Skeletal muscle tissue (tissue), 3 donors: ENCODE measurements at regions not wholly inside any gene's neighbourhood (a gene's known extent, or its start where the extent isn't known, plus 50 kb on each side); places are given as distances from the start of the nearest gene placed in this dataset.

ENCODE experiments used
- H3K27ac ChIP-seq: one replicate; pipeline ENCODE4 v1.7.0; 2013; ENCODE audit warnings: mild to moderate bottlenecking, low read depth, low read length, inconsistent platforms
- H3K27me3 ChIP-seq, 3 donors: one replicate each; pipeline ENCODE4 v1.7.0; 2013; ENCODE audit warnings: low read length in 3 of 3; ENCODE audit not compliant: control insufficient read depth in 3 of 3, insufficient read depth in 3 of 3
- H3K36me3 ChIP-seq, 3 donors: one replicate each; pipeline ENCODE4 v1.7.0; 2013; ENCODE audit warnings: low read length in 3 of 3; ENCODE audit not compliant: control insufficient read depth in 3 of 3, insufficient read depth in 3 of 3
- H3K4me1 ChIP-seq, 3 donors: one replicate each; pipeline ENCODE4 v1.7.0; 2013; ENCODE audit warnings: low read length in 3 of 3, mild to moderate bottlenecking in 3 of 3; ENCODE audit not compliant: control insufficient read depth in 3 of 3, insufficient read depth in 3 of 3
- H3K4me3 ChIP-seq, 3 donors: one replicate each; pipeline ENCODE4 v1.7.0; 2013; ENCODE audit warnings: low read length in 3 of 3
- H3K9ac ChIP-seq, 3 donors: one replicate each; pipeline ENCODE4 v1.7.0; 2013; ENCODE audit warnings: low read length in 3 of 3, mild to moderate bottlenecking in 3 of 3, moderate library complexity in 2 of 3, low read depth in 1 of 3
- H3K9me3 ChIP-seq, 3 donors: one replicate each; pipeline ENCODE4 v1.7.0; 2013; ENCODE audit warnings: low read length in 3 of 3; ENCODE audit not compliant: control insufficient read depth in 3 of 3
- donor health status: Osteomylitis.

DNA sequence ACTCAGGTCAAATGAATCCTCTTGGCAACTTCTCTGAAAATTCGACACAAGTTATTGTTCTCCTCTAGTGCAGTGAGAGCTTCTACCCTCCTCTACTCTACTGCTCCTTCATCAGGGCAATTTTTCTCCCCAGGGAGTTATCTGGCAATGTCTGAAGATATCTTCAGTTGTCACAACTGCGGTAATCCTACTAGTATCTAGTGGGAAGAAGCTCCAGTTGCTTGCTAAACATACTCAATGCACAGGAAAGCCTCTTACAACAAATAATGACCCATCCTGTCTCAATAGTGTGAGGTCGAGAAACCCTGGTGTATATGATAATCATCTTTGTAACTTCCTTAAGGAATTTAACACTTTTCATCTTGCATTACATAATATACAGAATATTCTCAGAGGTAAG, 1147.6 kb downstream of the IGSF11 start:
- Histone ChIP-seq H3K9ac (no peak overlapping the region), H3K36me3 (no peaks in the 10 kb centered on the region), H3K9me3 (no peaks in the 10 kb centered on the region)

DNA sequence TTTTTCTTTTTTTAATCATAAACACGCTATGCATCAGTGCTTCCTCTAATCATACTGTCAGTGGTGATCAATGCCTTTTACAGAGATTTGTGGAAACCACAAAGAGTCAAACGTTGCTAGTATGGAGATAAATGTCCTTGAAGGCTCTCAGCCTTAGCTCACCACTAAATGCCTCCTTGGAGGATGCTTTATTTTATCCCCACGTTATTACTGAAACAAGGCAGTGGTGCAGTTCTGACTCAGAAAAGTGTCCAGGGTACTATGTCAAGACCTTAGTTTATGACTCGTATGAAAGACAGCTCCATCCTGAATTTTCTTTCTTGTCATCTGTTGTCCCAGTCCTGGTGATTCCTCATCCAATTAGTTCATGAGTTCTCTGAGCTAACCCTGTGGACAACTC, 1146.7 kb downstream of the IGSF11 start:
- Histone ChIP-seq H3K27ac (no peak overlapping the region), H3K27me3 (no peaks in the 10 kb centered on the region), H3K4me3 (no peak overlapping the region), H3K9me3 (no peaks in the 10 kb centered on the region), H3K4me1 (no peaks in the 10 kb centered on the region), H3K36me3 (no peaks in the 10 kb centered on the region), H3K9ac (no peak overlapping the region)

More for the DNA sequence above, 1147.6 kb downstream of the IGSF11 start:
- Histone ChIP-seq H3K27ac (no peak overlapping the region), H3K4me1 (no peaks in the 10 kb centered on the region), H3K27me3 (no peaks in the 10 kb centered on the region), H3K4me3 (no peak overlapping the region)

DNA sequence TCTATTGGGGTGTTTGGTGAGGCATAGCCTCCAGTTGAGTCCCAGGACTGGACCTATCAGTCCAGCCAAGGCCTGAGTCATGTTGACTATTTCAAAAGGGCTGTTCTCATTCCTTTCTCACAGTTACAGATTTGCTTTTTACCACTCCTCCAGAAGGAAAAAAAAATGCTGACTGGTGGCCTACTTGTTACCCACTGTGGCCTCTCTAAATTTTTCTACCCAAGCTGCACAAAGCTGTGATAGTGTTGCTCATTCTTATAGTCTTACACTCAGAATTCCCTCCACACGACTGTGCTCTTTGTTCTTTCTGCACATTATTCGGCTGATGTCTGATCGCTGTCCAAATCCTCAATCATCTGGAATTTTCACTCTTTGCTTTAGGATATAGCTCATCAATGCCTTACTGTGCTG, 1142.2 kb downstream of the IGSF11 start:
- Histone ChIP-seq H3K27me3 (no peaks in the 10 kb centered on the region), H3K9ac (no peak overlapping the region), H3K27ac (no peak overlapping the region), H3K9me3 (no peaks in the 10 kb centered on the region), H3K4me1 (no peaks in the 10 kb centered on the region), H3K4me3 (no peak overlapping the region), H3K36me3 (no peaks in the 10 kb centered on the region)

DNA sequence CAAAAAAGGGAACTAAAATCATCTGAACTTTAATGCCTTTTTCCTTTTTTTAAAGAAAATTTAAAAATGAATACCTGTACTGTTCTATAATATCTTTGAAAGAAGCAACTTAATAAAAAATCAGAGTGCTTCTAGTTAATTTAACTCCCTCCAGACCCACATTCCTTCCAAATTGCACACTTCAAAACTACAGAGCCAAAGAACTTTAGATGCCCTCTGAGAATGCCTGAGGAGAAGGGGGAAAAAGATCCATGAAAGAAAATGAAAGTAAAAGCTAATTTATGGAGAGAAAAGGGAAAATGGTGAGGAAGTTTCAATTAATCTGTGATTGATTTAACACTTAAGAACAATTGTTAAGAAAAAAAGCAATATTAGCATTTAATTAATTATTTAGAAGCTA, 1141.6 kb downstream of the IGSF11 start:
- Histone ChIP-seq H3K4me1 (no peaks in the 10 kb centered on the region), H3K36me3 (no peaks in the 10 kb centered on the region), H3K27ac (no peak overlapping the region), H3K9ac (no peak overlapping the region), H3K27me3 (no peaks in the 10 kb centered on the region), H3K4me3 (no peak overlapping the region), H3K9me3 (no peaks in the 10 kb centered on the region)

GRCh38 chr3:117893638-117894037, 1141.0 kb downstream of the IGSF11 start:
- no peaks in the 10 kb centered on the region for H3K27me3 ChIP-seq
- H3K9me3 ChIP-seq: no peaks in the 10 kb centered on the region
- no peak overlapping the region for H3K27ac ChIP-seq
- no peaks in the 10 kb centered on the region for H3K4me1 ChIP-seq
- no peak overlapping the region for H3K4me3 ChIP-seq
- H3K9ac ChIP-seq: no peak overlapping the region
- no peaks in the 10 kb centered on the region for H3K36me3 ChIP-seq

- H3K4me1 ChIP-seq: no peaks in the 10 kb centered on the region
- no peaks in the 10 kb centered on the region for H3K9me3 ChIP-seq
- H3K27ac ChIP-seq: no peak overlapping the region
- no peak overlapping the region for H3K9ac ChIP-seq
- no peaks in the 10 kb centered on the region for H3K27me3 ChIP-seq
- no peak overlapping the region for H3K4me3 ChIP-seq
- H3K36me3 ChIP-seq: no peaks in the 10 kb centered on the region
Observed at GRCh38 chr3:117898722-117899522, 1135.7 kb downstream of the IGSF11 start.

GRCh38 chr3:117903226-117903625, 1131.4 kb downstream of the IGSF11 start:
- no peaks in the 10 kb centered on the region for H3K27me3 ChIP-seq
- H3K27ac ChIP-seq: no peak overlapping the region
- no peaks in the 10 kb centered on the region for H3K9me3 ChIP-seq
- no peaks in the 10 kb centered on the region for H3K4me1 ChIP-seq
- no peaks in the 10 kb centered on the region for H3K36me3 ChIP-seq
- no peak overlapping the region for H3K4me3 ChIP-seq
- H3K9ac ChIP-seq: no peak overlapping the region

- no peak overlapping the region for H3K4me3 ChIP-seq
- H3K9me3 ChIP-seq: no peaks in the 10 kb centered on the region
- H3K36me3 ChIP-seq: no peaks in the 10 kb centered on the region
- no peaks in the 10 kb centered on the region for H3K27me3 ChIP-seq
- no peak overlapping the region for H3K27ac ChIP-seq
- H3K9ac ChIP-seq: no peak overlapping the region
- no peaks in the 10 kb centered on the region for H3K4me1 ChIP-seq
Observed at GRCh38 chr3:117910820-117911521, 1123.7 kb downstream of the IGSF11 start.

- no peaks in the 10 kb centered on the region for H3K4me1 ChIP-seq
- H3K4me3 ChIP-seq: no peak overlapping the region
- H3K27ac ChIP-seq: no peak overlapping the region
- H3K9ac ChIP-seq: no peak overlapping the region
- H3K36me3 ChIP-seq: no peaks in the 10 kb centered on the region
- H3K27me3 ChIP-seq: no peaks in the 10 kb centered on the region
- H3K9me3 ChIP-seq: no peaks in the 10 kb centered on the region
Observed at GRCh38 chr3:117912352-117912751, 1122.3 kb downstream of the IGSF11 start.

DNA sequence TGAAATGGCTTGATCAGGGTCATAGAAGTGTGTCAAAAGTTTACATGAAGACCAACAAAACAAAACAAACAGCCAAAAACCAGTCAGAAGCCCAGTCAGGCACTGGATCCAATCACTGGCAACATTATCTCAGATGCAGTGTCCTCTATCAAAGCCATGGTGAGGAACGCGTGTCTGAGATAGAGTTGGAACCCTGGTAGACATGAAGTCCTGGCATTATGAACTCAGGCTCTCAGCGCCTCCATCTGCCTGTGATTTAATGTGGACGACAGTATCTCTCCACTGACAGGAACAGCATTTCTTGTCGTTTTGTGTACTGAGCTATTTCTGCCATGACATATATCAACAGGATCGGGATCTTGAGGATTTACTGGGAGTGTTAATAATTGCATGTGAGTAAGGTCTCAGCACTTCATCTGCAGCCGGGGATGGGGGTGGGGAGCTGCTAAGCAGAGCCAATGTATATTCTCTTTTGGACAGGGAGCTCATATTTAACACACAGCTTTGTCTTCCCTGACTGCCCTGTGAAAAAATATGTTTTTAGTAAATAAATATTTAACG, 1120.0 kb downstream of the IGSF11 start:
- Histone ChIP-seq H3K27me3 (no peaks in the 10 kb centered on the region), H3K9me3 (no peaks in the 10 kb centered on the region), H3K4me3 (no peak overlapping the region), H3K4me1 (no peaks in the 10 kb centered on the region), H3K9ac (no peak overlapping the region), H3K36me3 (no peaks in the 10 kb centered on the region), H3K27ac (no peak overlapping the region)
